Psoas muscle (tissue), 7 donors: ENCODE measurements at regions not wholly inside any gene's neighbourhood (a gene's known extent, or its start where the extent isn't known, plus 50 kb on each side); places are given as distances from the start of the nearest gene placed in this dataset.

ENCODE experiments used
- ATAC-seq, 4 donors: fragments of 200-7000 bp; cut with Tn5 transposase; one replicate each; pipeline ENCODE4 v1.9.1; 2020; ENCODE audit warnings: moderate library complexity in 3 of 4, mild to moderate bottlenecking in 2 of 4
- DNase-seq, 2 donors: peaks; one replicate each; pipeline ENCODE4 v3.0.0-alpha.2; 2020
- H3K27ac ChIP-seq: fragments of 200-600 bp; one replicate; pipeline ENCODE4 v1.8.0; 2022
- H3K27me3 ChIP-seq, 3 donors: fragments of 200-600 bp in 1 of 3; one replicate each; pipeline versions ENCODE4 v1.6.1 to v1.8.0; 2013 to 2022; ENCODE audit warnings: low read length in 2 of 3, mild to moderate bottlenecking in 2 of 3, moderate library complexity in 1 of 3; ENCODE audit not compliant: insufficient read depth in 3 of 3
- H3K36me3 ChIP-seq, 2 donors: fragments of 200-600 bp in 1 of 2; one replicate each; pipeline versions ENCODE4 v1.6.1 to v1.8.0; 2013 to 2022; ENCODE audit warnings: low read depth in 1 of 2, mild to moderate bottlenecking in 1 of 2, moderate library complexity in 1 of 2; ENCODE audit not compliant: insufficient read depth in 1 of 2
- H3K4me1 ChIP-seq: fragments of 200-600 bp; one replicate; pipeline ENCODE4 v1.8.0; 2022
- H3K4me3 ChIP-seq: fragments of 200-600 bp; one replicate; pipeline ENCODE4 v1.8.0; 2022; ENCODE audit warnings: mild to moderate bottlenecking
- H3K9me3 ChIP-seq: fragments of 200-600 bp; one replicate; pipeline ENCODE4 v1.8.0; 2022
- WGBS, 3 donors: extraction: QIAGEN DNeasy Blood & Tissue Kit; methylation state at CpG; one replicate each; pipeline versions ENCODE4 v1.1.6 to v1.1.7; 2013; 5-methylcytosine and 5-hydroxymethylcytosine counted together
- intact Hi-C, 2 donors: fragments of 100-400 bp; cut with DNase I; formaldehyde crosslinking; loops; one replicate each; pipeline versions ENCODE4 v1.11.0 to v1.14.2; 2022
- TF ChIP-seq, protein P1 (sequence below): fragments of 200-600 bp; IDR thresholded peaks from one replicate; pipeline ENCODE4 v1.8.0; 2022; ENCODE audit warnings: antibody characterized with exemption
- donor health status: healthy with polysubstance abuse.
- donor health status: DM: no; HTN: no; CAD: no; lungs with moderate emphysema.
- donor health status: Bipolar disorder and iron deficiency.
- donor health status: healthy.
- donor health status: DM: yes; HTN: yes; CAD: no.
- donor health status: DM: no; HTN: no; CAD: no.
- donor health status: DM: yes; HTN: yes; CAD: no.

GRCh38 chr16:66315210-66315825 is 51.2 kb upstream of the CDH5 start:
- Histone ChIP-seq H3K4me1 (no peaks in the 10 kb centered on the region), H3K27ac (no peak overlapping the region), H3K36me3 (no peaks in the 10 kb centered on the region), H3K4me3 (no peak overlapping the region), H3K9me3 (no peaks in the 10 kb centered on the region), H3K27me3 (peaks cover 0 to 4% (median 0%) of the 10 kb centered on the region in 3 donors)
- DNase-seq (peak in 1 of 2 donors; percentile 34), ATAC-seq (peak; percentile 80 to 87 (median 86))
- intact Hi-C loops = loop anchor here in 1 of 2 donors (10.0 kb wide), 1 partner anchor 281 kb away; no protein-coding TSS in a partner anchor
- WGBS, 3 donors = 7 to 10% (median 9%) methylated on average over 6 of the region's 6 CpGs
- TF ChIP-seq, protein P1, sequence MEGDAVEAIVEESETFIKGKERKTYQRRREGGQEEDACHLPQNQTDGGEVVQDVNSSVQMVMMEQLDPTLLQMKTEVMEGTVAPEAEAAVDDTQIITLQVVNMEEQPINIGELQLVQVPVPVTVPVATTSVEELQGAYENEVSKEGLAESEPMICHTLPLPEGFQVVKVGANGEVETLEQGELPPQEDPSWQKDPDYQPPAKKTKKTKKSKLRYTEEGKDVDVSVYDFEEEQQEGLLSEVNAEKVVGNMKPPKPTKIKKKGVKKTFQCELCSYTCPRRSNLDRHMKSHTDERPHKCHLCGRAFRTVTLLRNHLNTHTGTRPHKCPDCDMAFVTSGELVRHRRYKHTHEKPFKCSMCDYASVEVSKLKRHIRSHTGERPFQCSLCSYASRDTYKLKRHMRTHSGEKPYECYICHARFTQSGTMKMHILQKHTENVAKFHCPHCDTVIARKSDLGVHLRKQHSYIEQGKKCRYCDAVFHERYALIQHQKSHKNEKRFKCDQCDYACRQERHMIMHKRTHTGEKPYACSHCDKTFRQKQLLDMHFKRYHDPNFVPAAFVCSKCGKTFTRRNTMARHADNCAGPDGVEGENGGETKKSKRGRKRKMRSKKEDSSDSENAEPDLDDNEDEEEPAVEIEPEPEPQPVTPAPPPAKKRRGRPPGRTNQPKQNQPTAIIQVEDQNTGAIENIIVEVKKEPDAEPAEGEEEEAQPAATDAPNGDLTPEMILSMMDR = peak; percentile 91

DNA sequence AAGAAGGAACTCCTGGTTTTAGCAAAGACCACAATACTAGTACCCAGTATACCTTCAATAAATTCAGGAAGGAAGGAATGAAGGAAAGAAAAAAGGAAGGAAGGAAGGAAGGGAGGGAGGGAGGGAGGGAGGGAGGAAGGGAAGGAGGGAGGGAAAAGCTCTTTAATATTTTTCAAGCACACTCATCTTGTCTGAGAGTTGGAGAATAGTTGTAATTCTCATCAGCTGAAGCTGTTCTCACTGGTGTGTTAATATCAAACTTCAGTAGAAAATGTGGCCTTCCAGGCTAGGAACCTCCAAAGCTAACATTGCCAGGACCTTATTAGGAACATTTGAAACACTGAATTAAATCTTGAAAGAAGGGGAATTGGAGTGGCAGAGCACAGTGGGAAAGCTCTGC is 55.2 kb upstream of the CDH5 start:
- Histone ChIP-seq H3K9me3 (no peaks in the 10 kb centered on the region), H3K36me3 (no peaks in the 10 kb centered on the region), H3K27me3 (peaks cover 0 to under 1% (median 0%) of the 10 kb centered on the region in 3 donors), H3K27ac (no peak overlapping the region), H3K4me1 (no peaks in the 10 kb centered on the region), H3K4me3 (no peak overlapping the region)
- DNase-seq (no peak), ATAC-seq (no peak)
- intact Hi-C loops = loop anchor here in 1 of 2 donors (10.0 kb wide), 1 partner anchor 277 kb away; no protein-coding TSS in a partner anchor
- TF ChIP-seq, protein P1 = no peak

DNA sequence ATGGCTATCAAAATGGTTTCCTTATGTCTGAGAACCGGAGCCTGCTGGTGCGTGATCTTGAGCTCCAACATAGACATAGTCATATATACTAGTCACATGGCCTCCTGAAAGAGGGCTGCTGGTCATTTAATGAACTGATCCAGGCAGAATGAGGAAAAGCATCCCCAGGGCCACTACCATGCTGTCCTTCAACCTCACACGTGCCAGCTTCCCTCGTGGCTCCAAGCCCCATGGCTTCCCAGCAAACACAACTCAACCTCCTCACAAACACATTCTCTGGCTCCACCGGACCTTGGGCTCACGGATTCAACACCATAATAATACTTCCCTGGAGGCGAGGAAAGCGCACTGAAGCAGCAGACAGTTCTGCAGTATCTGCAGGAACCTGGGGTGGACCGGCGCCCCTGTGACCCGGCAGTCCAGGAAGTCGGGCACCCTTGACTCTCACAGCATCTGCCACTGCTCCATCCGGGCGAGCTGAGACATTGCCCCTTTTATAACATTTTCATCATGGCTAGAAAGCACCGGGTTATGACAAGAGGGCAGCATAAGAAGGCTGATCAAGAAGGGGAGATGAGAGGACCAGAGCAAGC is 57.2 kb upstream of the CDH5 start:
- WGBS, 3 donors = 85 to 90% (median 89%) methylated on average over 15 of the region's 15 CpGs

GRCh38 chr16:66308096-66308495 is 58.4 kb upstream of the CDH5 start:
- TF ChIP-seq, protein P1 = no peak
- Histone ChIP-seq H3K4me3 (no peak overlapping the region), H3K9me3 (no peaks in the 10 kb centered on the region), H3K27ac (no peak overlapping the region), H3K27me3 (peaks cover 0 to 5% (median 2%) of the 10 kb centered on the region in 3 donors), H3K36me3 (no peaks in the 10 kb centered on the region), H3K4me1 (no peaks in the 10 kb centered on the region)
- WGBS, 3 donors = 96 to 99% (median 98%) methylated on average over 5 of the region's 5 CpGs
- intact Hi-C loops = no loop called here
- no peak for DNase-seq
- ATAC-seq = no peak

More for the DNA sequence above, 57.2 kb upstream of the CDH5 start:
- no peaks in the 10 kb centered on the region for H3K36me3 ChIP-seq
- DNase-seq (no peak), ATAC-seq (no peak)
- H3K27ac ChIP-seq = no peak overlapping the region
- peaks cover 0 to 4% (median 2%) of the 10 kb centered on the region in 3 donors for H3K27me3 ChIP-seq
- H3K9me3 ChIP-seq = no peaks in the 10 kb centered on the region
- intact Hi-C loops = no loop called here
- TF ChIP-seq, protein P1 = no peak
- no peak overlapping the region for H3K4me3 ChIP-seq
- H3K4me1 ChIP-seq = no peaks in the 10 kb centered on the region
